ENCODE measurements at regions not wholly inside any gene's neighbourhood (a gene's known extent, or its start where the extent isn't known, plus 50 kb on each side); places are given as distances from the start of the nearest gene placed in this dataset.

- TF ChIP-seq POLR2A (IDR thresholded peaks at IDR 0.05) (no peak), CTCF (IDR thresholded peaks at IDR 0.05) (no peak), POLR2AphosphoS5 (IDR thresholded peaks at IDR 0.05; ENCODE audit: insufficient read depth in 1 of 2, low read depth in 1 of 2) (no peak)
Observed at GRCh38 chr14:106651016-106651415, 1124.6 kb downstream of the TMEM121 start.
